KG1 (cell line): ENCODE measurements at regions not wholly inside any gene's neighbourhood (a gene's known extent, or its start where the extent isn't known, plus 50 kb on each side); places are given as distances from the start of the nearest gene placed in this dataset.
"Not testable (repeated sequence)": the region's sequence is repeated elsewhere in the genome, so short reads cannot be mapped to it uniquely, and the experiment has no call there.

Experiments
- DNase-seq: peaks from one replicate; lab custom pipeline; 2025; lab: John Stamatoyannopoulos, UW

GRCh38 chr3:31100519-31100918 lies 206.1 kb upstream of the GADL1 start:
- no peak for DNase-seq

GRCh38 chr3:31101285-31101684 lies 206.8 kb upstream of the GADL1 start:
- DNase-seq: not testable (repeated sequence)

DNA sequence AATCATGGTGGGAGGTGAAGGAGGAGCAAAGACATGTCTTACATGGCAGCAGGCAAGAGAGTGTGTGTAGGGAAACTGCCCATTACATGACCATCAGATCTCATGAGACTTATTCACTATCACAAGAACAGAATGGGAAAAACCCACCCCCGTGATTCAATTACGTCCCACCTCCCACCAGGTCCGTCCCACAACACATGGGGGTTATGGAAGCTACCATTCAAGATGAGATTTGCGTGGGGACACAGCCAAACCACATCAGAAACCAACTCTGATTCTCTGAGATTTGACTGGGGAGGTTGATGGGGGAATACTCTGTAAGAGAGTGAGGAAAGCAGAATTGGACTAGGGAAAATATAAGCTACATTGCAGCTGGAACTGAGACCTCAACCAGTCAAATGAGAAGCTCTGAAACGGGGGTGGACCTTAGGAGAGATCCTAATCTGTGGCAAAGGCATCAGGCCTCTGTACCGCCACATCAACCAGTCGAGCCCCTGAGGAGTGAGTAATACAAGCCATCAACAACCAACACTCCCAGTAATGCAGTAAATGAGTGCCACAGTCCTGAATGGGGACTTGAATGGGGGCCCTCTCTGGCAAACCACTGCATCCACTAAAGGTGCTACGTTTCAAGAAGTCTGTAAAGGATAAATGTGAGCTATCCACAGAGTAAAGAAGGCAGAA lies 207.9 kb upstream of the GADL1 start:
- no peak for DNase-seq

DNA sequence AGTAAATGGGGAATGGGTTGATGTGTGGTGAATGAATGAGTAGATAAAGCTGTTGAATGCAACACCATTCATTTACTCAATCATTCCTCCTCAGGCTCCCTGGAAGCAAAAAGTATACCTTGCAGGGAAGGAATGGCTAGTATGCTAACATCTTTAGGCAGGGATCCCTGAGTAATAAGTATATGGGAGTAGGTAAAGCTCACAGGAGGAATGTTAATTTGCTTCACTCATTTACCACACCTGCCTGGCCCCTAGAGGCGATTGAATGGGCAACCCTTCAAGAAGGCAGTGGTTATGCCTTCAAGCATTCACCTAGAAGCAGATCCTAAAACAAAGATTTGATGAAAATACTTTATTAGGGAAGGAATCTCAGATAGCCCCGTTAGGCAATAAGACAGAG lies 208.7 kb upstream of the GADL1 start:
- no peak for DNase-seq

- DNase-seq: no peak
Measured at GRCh38 chr3:31103623-31104180, 209.2 kb upstream of the GADL1 start.

- DNase-seq: no peak
Measured at GRCh38 chr3:31105011-31105410, 210.6 kb upstream of the GADL1 start.

GRCh38 chr3:31105438-31106077 lies 211.1 kb upstream of the GADL1 start:
- no peak for DNase-seq

DNA sequence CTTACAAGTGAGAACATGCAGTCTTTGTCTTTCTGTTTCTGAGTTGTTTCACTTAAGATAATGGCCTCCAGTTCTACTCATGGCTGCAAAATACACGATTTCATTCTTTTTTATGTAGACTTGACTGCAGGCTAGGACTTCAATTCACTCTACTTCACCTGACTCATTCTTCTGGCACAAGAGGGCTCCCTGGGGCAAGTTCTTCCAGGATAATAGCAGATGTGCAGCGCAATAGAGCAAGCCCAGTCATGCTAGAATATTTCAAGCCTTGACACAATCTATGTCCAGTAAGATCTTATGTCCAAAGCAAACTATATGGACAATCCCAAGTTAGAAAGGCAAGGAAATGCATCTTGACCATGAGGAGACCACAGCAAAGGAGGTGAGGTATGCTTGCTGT lies 211.7 kb upstream of the GADL1 start:
- no peak for DNase-seq

DNA sequence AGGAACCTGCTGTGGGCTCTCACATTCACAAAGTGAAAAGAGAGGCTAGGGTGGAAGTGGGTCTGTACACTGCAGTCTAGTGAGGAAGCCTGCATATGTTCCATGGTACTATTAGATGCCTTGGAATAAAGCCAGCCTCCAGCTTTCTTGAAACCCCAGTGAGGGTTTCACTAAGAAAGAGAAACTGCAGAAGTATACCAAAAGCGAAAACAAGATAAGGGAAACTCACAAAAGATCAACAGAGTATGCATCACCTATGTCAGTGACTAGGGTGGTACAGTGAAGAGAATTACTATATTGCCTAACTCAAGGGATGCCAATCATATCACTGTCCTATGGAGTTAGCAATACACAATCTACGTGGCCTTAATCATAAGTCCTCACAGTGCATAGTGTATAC lies 212.5 kb upstream of the GADL1 start:
- no peak for DNase-seq

- no peak for DNase-seq
Measured at GRCh38 chr3:31114929-31115283, 220.4 kb upstream of the GADL1 start.

- not testable (repeated sequence) for DNase-seq
Measured at GRCh38 chr3:31115531-31115930, 221.1 kb upstream of the GADL1 start.

DNA sequence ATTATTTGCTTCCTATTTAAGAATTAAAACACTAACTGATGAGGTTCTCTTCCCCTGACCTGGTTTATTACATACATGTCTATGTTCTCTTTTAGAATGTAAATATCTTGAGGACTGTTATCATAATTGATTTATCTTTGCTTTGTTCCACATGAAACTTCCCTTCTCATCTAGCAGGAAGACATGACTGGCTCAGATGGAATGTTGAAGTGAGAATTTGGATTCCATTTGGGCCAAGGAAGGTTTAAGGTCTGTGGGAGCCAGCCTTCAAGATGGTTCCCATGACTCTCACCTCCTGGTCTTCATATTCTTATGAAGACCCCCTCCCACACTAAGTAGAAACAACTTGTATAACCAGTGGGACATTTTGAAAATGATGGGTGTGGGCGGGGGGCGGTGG lies 222.2 kb upstream of the GADL1 start:
- no peak for DNase-seq

- no peak for DNase-seq
Measured at GRCh38 chr3:31117854-31118253, 223.4 kb upstream of the GADL1 start.

- no peak for DNase-seq
Measured at GRCh38 chr3:31124373-31124772, 229.9 kb upstream of the GADL1 start.

DNA sequence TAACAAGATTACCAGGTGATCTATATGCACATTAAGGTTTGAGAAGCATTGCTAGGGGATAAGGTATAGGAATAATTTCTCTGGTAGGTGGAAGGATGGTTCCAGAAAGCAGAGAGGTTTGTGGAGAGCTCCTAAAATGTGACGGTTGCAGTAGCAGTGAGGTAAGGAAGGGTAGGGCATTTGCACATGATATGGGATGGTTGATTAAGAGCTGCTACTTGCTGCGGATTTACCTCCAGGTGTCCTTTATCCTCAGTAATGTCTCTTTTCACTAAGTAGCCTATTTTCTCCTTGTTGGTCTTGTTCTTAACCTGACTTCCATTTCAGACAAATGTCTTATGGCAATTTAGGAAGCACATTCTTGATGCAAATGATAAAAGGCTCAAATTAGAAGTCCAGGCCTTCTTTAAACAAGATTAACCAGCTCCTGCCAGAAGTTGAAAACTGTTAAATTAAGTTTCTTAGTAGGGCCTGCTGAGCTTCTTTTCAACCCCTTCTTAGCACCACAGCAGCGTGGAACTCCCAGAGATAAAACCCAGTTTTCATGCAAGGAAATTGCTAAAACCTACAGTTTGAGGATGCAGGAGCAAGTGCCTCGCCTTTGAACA lies 231.1 kb upstream of the GADL1 start:
- DNase-seq: no peak

DNA sequence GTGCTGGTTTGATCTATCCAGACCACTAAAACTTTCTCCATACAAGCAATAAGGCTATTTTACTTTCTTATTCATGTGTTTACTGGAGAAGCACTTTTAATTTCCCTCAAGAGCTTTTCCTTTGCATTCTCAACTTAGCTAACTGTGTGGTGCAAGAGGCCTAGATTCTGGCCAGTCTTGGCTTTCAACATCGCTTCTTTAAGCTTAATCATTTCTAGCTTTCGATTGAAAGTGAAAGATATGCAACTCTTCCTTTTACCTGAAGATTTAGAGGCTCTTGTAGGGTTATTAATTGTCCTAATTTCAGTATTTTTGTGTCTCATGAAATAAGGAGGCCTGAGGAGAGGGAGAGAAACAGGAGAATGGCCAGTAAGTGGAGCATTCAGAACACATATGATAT lies 234.8 kb upstream of the GADL1 start:
- DNase-seq: no peak

GRCh38 chr3:31132132-31132769 lies 237.8 kb upstream of the GADL1 start:
- DNase-seq: no peak

DNA sequence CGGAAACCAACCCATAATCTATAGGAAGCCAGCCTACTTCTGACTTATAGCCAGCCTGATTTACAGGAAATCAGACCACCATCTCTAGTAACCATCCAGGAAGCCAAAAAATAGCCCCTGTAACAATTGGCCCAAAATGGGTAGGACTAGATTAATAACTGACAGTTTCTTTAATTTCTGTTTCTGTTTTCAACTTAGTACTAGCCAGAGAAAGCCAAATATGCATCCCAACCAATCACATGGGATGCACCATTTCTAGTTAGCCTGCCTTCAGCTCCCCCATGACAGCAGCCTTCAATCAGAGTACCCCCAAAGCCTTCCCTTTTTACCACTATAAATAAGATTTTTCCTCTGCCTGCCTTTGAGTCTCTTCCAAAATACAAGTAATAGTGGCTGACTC lies 239.1 kb upstream of the GADL1 start:
- DNase-seq: no peak

DNA sequence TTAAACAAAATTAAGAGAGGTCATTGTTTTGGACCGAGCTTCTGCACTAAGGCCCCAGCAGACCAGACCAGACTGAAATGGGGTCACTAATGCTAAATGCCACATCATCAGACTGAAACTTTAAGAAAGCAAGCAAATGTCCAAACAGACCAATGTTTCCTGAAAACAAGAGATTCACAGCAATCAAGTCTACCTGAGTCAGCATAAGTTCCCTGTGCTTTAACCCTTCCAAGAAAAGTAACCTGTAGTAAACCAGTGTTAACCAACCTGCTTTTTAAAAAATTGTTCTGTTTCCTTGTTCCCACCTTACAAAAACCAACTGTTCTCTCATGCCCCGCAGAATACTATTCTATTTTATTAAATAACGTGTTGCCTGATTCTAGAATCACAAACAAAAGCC lies 241.1 kb upstream of the GADL1 start:
- no peak for DNase-seq

GRCh38 chr3:31137718-31138465 lies 243.4 kb upstream of the GADL1 start:
- DNase-seq: no peak

GRCh38 chr3:31140470-31140869 lies 246.0 kb upstream of the GADL1 start:
- no peak for DNase-seq

GRCh38 chr3:31142139-31142538 lies 247.7 kb upstream of the GADL1 start:
- no peak for DNase-seq
